ENCODE measurements at regions not wholly inside any gene's neighbourhood (a gene's known extent, or its start where the extent isn't known, plus 50 kb on each side); places are given as distances from the start of the nearest gene placed in this dataset.

DNA sequence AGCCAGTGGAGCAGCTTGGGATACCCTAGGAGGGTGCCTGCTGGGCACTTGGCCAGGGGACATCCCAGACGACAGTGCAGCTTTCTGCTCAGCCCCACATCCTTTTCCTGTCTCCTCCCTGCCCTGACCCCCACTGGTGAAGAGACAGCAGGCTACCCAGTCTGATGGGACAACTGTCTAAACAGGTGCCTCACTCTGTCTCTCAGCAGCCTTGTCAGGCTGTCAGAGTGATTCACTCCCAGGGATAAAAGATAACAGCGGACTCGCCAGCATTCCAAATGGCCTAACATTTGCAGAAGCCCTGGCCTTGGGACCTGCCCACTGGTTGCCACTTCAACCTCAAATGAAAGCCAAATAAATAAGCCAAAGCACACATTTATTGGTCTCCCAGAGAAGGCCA is 318.6 kb upstream of the PLET1 start:
- Histone ChIP-seq H4K20me1 (ENCODE audit: insufficient read depth, low read length) (no peaks in the 10 kb centered on the region), H3K27me3 (ENCODE audit: control insufficient read depth in 1 of 2, insufficient read depth in 2 of 2, low read length in 2 of 2) (no peaks in the 10 kb centered on the region; a peak in 1 of 5 replicates), H3K9ac (ENCODE audit: insufficient read depth, low read depth, low read length) (no peak overlapping the region), H3K4me2 (ENCODE audit: low read depth, low read length) (no peak overlapping the region), H2AFZ (ENCODE audit: low read length) (no peak overlapping the region), H3K4me1 (ENCODE audit: insufficient read depth, low read length) (no peaks in the 10 kb centered on the region), H3K36me3 (replicated peaks in 1 of 2; ENCODE audit: control insufficient read depth in 1 of 2, insufficient read depth in 2 of 2, low read length in 2 of 2) (no peaks in the 10 kb centered on the region), H3K27ac (ENCODE audit: extremely low read length, insufficient read depth, low read length) (no peak overlapping the region), H3K4me3 (replicated peaks in 1 of 3; ENCODE audit: insufficient read depth in 1 of 3, low read depth in 2 of 3, low read length in 3 of 3) (no peak overlapping the region), H3K9me3 (ENCODE audit: low read length) (no peaks in the 10 kb centered on the region), H3K79me2 (ENCODE audit: insufficient read depth, low read length) (no peaks in the 10 kb centered on the region)
- intact Hi-C loops (cut with micrococcal nuclease; ENCODE audit: unreplicated experiment), result no loop called here
- in situ Hi-C loops (cut with HindIII; ENCODE audit: extremely low pct_ligation_motif_present, low pct_unique_long_range_greater_than_20kb), result no loop called here
- WGBS (ENCODE audit: low lambda C conversion rate), result 25% methylated on average over 3 of the region's 3 CpGs
- no peak for FAIRE-seq
- CTCF ChIA-PET (ENCODE audit: low intra/inter-chr PET ratio, low total read pairs), result no interaction called here
- POLR2A ChIA-PET, result no interaction called here
- no peak for DNase-seq (ENCODE audit: low spot score)
- no peak for ATAC-seq
- no TSS peak for BruUV-seq (replicated peaks)
- no peak for TF ChIP-seq CEBPZ (IDR thresholded peaks at IDR 0.05; ENCODE audit: low read length)
- no peak for TF ChIP-seq ZNF317 (CRISPR knock-in tag; IDR thresholded peaks at IDR 0.05)
- no peak for TF ChIP-seq ZNF839 (CRISPR knock-in tag; IDR thresholded peaks at IDR 0.05; ENCODE audit: borderline replicate concordance)
- no peak for TF ChIP-seq ZNF260 (CRISPR knock-in tag; IDR thresholded peaks at IDR 0.05; ENCODE audit: borderline replicate concordance, low read depth)
- TF ChIP-seq ZNF510 (CRISPR knock-in tag; IDR thresholded peaks at IDR 0.05; ENCODE audit: low read depth), result no peak
- TF ChIP-seq, protein P1, sequence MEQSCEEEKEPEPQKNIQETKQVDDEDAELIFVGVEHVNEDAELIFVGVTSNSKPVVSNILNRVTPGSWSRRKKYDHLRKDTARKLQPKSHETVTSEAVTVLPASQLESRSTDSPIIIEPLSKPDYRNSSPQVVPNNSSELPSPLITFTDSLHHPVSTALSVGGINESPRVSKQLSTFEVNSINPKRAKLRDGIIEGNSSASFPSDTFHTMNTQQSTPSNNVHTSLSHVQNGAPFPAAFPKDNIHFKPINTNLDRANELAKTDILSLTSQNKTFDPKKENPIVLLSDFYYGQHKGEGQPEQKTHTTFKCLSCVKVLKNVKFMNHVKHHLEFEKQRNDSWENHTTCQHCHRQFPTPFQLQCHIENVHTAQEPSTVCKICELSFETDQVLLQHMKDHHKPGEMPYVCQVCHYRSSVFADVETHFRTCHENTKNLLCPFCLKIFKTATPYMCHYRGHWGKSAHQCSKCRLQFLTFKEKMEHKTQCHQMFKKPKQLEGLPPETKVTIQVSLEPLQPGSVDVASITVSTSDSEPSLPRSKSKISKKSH (CRISPR knock-in tag; IDR thresholded peaks at IDR 0.05; ENCODE audit: borderline replicate concordance), result no peak
- no peak for TF ChIP-seq ZNF280D (CRISPR knock-in tag; IDR thresholded peaks at IDR 0.05)
- TF ChIP-seq, protein P2, sequence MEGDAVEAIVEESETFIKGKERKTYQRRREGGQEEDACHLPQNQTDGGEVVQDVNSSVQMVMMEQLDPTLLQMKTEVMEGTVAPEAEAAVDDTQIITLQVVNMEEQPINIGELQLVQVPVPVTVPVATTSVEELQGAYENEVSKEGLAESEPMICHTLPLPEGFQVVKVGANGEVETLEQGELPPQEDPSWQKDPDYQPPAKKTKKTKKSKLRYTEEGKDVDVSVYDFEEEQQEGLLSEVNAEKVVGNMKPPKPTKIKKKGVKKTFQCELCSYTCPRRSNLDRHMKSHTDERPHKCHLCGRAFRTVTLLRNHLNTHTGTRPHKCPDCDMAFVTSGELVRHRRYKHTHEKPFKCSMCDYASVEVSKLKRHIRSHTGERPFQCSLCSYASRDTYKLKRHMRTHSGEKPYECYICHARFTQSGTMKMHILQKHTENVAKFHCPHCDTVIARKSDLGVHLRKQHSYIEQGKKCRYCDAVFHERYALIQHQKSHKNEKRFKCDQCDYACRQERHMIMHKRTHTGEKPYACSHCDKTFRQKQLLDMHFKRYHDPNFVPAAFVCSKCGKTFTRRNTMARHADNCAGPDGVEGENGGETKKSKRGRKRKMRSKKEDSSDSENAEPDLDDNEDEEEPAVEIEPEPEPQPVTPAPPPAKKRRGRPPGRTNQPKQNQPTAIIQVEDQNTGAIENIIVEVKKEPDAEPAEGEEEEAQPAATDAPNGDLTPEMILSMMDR (CRISPR knock-in tag; IDR thresholded peaks at IDR 0.05), result no peak
- no peak for TF ChIP-seq THAP8 (CRISPR knock-in tag; IDR thresholded peaks at IDR 0.05; ENCODE audit: borderline replicate concordance)
- no peak for TF ChIP-seq POLR2G (IDR thresholded peaks at IDR 0.05; ENCODE audit: low read depth, low read length)
- TF ChIP-seq ZNF292 (CRISPR knock-in tag; IDR thresholded peaks at IDR 0.05; ENCODE audit: borderline replicate concordance, low read depth), result no peak
- TF ChIP-seq MED8 (CRISPR knock-in tag; IDR thresholded peaks at IDR 0.05; ENCODE audit: insufficient replicate concordance), result no peak

Data from HepG2 (cell line).